ENCODE measurements at regions not wholly inside any gene's neighbourhood (a gene's known extent, or its start where the extent isn't known, plus 50 kb on each side); places are given as distances from the start of the nearest gene placed in this dataset.

- H3K27ac ChIP-seq (ENCODE audit: low read length) = no peak overlapping the region
- no peaks in the 10 kb centered on the region for H3K9me3 Mint-ChIP-seq
- H3K4me1 Mint-ChIP-seq = peaks cover 0 to 23% (median 4%) of the 10 kb centered on the region in 3 donors
- no CpG with 5 or more reads among the region's 3 CpGs for WGBS (ENCODE audit: insufficient coverage)
- peaks cover 0 to 2% of the 10 kb centered on the region in 2 experiments for H3K27me3 ChIP-seq (replicated peaks in 1 of 2; ENCODE audit: control insufficient read depth in 2 of 2, extremely low read depth in 1 of 2, insufficient read depth in 2 of 2, low read length in 1 of 2)
- H3K36me3 ChIP-seq (ENCODE audit: control insufficient read depth in 2 of 2, extremely low read depth in 1 of 2, insufficient read depth in 1 of 2, low read length in 1 of 2) = no peaks in the 10 kb centered on the region
- H3K4me3 Mint-ChIP-seq = no peak overlapping the region
- no peak overlapping the region for H3K4me3 ChIP-seq (ENCODE audit: control insufficient read depth in 1 of 2, extremely low read depth in 1 of 2, low read length in 1 of 2)
- H3K36me3 Mint-ChIP-seq = no peaks in the 10 kb centered on the region
- ChIA-PET POLR2A (no interaction called here), CTCF (interaction anchor here in 1 of 2 donors (1.0 kb wide), 1 partner anchor 12 kb away, joined by 4 read pairs; no protein-coding TSS in a partner anchor)
- DNase-seq (no peak), ATAC-seq (replicated peaks in 1 of 4) (no peak)
- H3K27ac Mint-ChIP-seq = peak overlapping the region in 1 of 2 donors; percentile 43
- peaks cover 6 to 8% of the 10 kb centered on the region in 2 experiments for H3K4me1 ChIP-seq (ENCODE audit: control insufficient read depth in 1 of 2, extremely low read depth in 1 of 2, insufficient read depth in 2 of 2, low read length in 2 of 2)
- H3K27me3 Mint-ChIP-seq = peaks cover 0 to 3% of the 10 kb centered on the region in 2 donors
- no peaks in the 10 kb centered on the region for H3K9me3 ChIP-seq
Measured at GRCh38 chr20:60274717-60275116, 316.5 kb downstream of the CDH26 start.

GRCh38 chr20:60281295-60281694, 323.1 kb downstream of the CDH26 start:
- Histone ChIP-seq H3K4me3 (ENCODE audit: control insufficient read depth in 1 of 2, extremely low read depth in 1 of 2, low read length in 1 of 2) (no peak overlapping the region), H3K9me3 (peaks cover 5% of the 10 kb centered on the region), H3K27me3 (replicated peaks in 1 of 2; ENCODE audit: control insufficient read depth in 2 of 2, extremely low read depth in 1 of 2, insufficient read depth in 2 of 2, low read length in 1 of 2) (no peaks in the 10 kb centered on the region), H3K36me3 (ENCODE audit: control insufficient read depth in 2 of 2, extremely low read depth in 1 of 2, insufficient read depth in 1 of 2, low read length in 1 of 2) (no peaks in the 10 kb centered on the region), H3K4me1 (ENCODE audit: control insufficient read depth in 1 of 2, extremely low read depth in 1 of 2, insufficient read depth in 2 of 2, low read length in 2 of 2) (no peaks in the 10 kb centered on the region), H3K27ac (ENCODE audit: low read length) (no peak overlapping the region)
- H3K4me3 Mint-ChIP-seq = no peak overlapping the region
- no peaks in the 10 kb centered on the region for H3K4me1 Mint-ChIP-seq
- H3K36me3 Mint-ChIP-seq = peaks cover 5% of the 10 kb centered on the region
- ChIA-PET CTCF (no interaction called here), POLR2A (no interaction called here)
- peaks cover 0 to 13% (median 7%) of the 10 kb centered on the region in 3 donors for H3K9me3 Mint-ChIP-seq
- ATAC-seq (replicated peaks in 1 of 4) = no peak
- 79% methylated on average over 5 of the region's 6 CpGs for WGBS (ENCODE audit: insufficient coverage)
- peaks cover 0 to 2% of the 10 kb centered on the region in 2 donors for H3K27me3 Mint-ChIP-seq
- H3K27ac Mint-ChIP-seq = no peak overlapping the region
- no peak for DNase-seq

- POLR2A ChIA-PET = no interaction called here
- Mint-ChIP-seq H3K4me1 (no peaks in the 10 kb centered on the region), H3K4me3 (no peak overlapping the region), H3K27me3 (peaks cover 0 to 2% of the 10 kb centered on the region in 2 donors), H3K27ac (no peak overlapping the region), H3K36me3 (peaks cover 5% of the 10 kb centered on the region), H3K9me3 (peaks cover 0 to 19% (median 12%) of the 10 kb centered on the region in 3 donors)
- no peak overlapping the region for H3K27ac ChIP-seq (ENCODE audit: low read length)
- CTCF ChIA-PET = no interaction called here
- ATAC-seq (replicated peaks in 1 of 4) = no peak
- no peaks in the 10 kb centered on the region for H3K4me1 ChIP-seq (ENCODE audit: control insufficient read depth in 1 of 2, extremely low read depth in 1 of 2, insufficient read depth in 2 of 2, low read length in 2 of 2)
- H3K27me3 ChIP-seq (replicated peaks in 1 of 2; ENCODE audit: control insufficient read depth in 2 of 2, extremely low read depth in 1 of 2, insufficient read depth in 2 of 2, low read length in 1 of 2) = no peaks in the 10 kb centered on the region
- no peak overlapping the region for H3K4me3 ChIP-seq (ENCODE audit: control insufficient read depth in 1 of 2, extremely low read depth in 1 of 2, low read length in 1 of 2)
- no peaks in the 10 kb centered on the region for H3K36me3 ChIP-seq (ENCODE audit: control insufficient read depth in 2 of 2, extremely low read depth in 1 of 2, insufficient read depth in 1 of 2, low read length in 1 of 2)
- peaks cover 5% of the 10 kb centered on the region for H3K9me3 ChIP-seq
- DNase-seq = no peak
Measured at GRCh38 chr20:60283281-60283680, 325.1 kb downstream of the CDH26 start.

GRCh38 chr20:60286764-60287163, 328.5 kb downstream of the CDH26 start:
- no peaks in the 10 kb centered on the region for H3K27me3 ChIP-seq (replicated peaks in 1 of 2; ENCODE audit: control insufficient read depth in 2 of 2, extremely low read depth in 1 of 2, insufficient read depth in 2 of 2, low read length in 1 of 2)
- ATAC-seq (replicated peaks in 1 of 4) = no peak
- no peaks in the 10 kb centered on the region for H3K36me3 ChIP-seq (ENCODE audit: control insufficient read depth in 2 of 2, extremely low read depth in 1 of 2, insufficient read depth in 1 of 2, low read length in 1 of 2)
- Mint-ChIP-seq H3K4me3 (no peak overlapping the region), H3K9me3 (peaks cover 8 to 43% (median 24%) of the 10 kb centered on the region in 3 donors), H3K36me3 (peaks cover 11% of the 10 kb centered on the region), H3K27ac (no peak overlapping the region), H3K4me1 (no peaks in the 10 kb centered on the region), H3K27me3 (no peaks in the 10 kb centered on the region)
- WGBS (ENCODE audit: insufficient coverage) = 80% methylated on average over 1 of the region's 3 CpGs
- no peak overlapping the region for H3K27ac ChIP-seq (ENCODE audit: low read length)
- POLR2A ChIA-PET = no interaction called here
- no peak overlapping the region for H3K4me3 ChIP-seq (ENCODE audit: control insufficient read depth in 1 of 2, extremely low read depth in 1 of 2, low read length in 1 of 2)
- DNase-seq = no peak
- CTCF ChIA-PET = no interaction called here
- H3K4me1 ChIP-seq (ENCODE audit: control insufficient read depth in 1 of 2, extremely low read depth in 1 of 2, insufficient read depth in 2 of 2, low read length in 2 of 2) = no peaks in the 10 kb centered on the region
- H3K9me3 ChIP-seq = peaks cover 5% of the 10 kb centered on the region

DNA sequence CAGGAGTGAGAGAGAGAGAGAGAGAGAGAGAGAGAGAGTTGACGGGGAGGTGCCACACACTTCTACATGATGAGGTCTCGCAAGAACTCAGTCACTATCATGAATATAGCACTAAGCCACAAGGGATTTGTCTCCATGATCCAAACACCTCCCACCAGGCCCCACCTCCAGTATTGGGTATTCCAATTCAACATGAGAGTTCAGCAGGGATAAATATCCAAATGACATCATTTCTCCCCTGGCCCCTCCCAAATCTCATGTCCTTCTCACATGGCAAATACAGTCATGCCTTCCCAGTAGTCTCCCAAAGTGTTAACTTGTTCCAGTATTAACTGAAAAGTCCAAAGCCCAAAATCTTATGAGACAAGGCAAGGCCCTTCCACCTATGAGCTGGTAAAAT, 330.7 kb downstream of the CDH26 start:
- no peaks in the 10 kb centered on the region for H3K36me3 ChIP-seq (ENCODE audit: control insufficient read depth in 2 of 2, extremely low read depth in 1 of 2, insufficient read depth in 1 of 2, low read length in 1 of 2)
- H3K27ac Mint-ChIP-seq = no peak overlapping the region
- no peaks in the 10 kb centered on the region for H3K9me3 ChIP-seq
- no peak overlapping the region for H3K27ac ChIP-seq (ENCODE audit: low read length)
- no peak for DNase-seq
- H3K4me1 Mint-ChIP-seq = peaks cover 0 to 6% (median 0%) of the 10 kb centered on the region in 3 donors
- no peak for ATAC-seq (replicated peaks in 1 of 4)
- ChIA-PET POLR2A (no interaction called here), CTCF (no interaction called here)
- H3K27me3 Mint-ChIP-seq = no peaks in the 10 kb centered on the region
- H3K27me3 ChIP-seq (replicated peaks in 1 of 2; ENCODE audit: control insufficient read depth in 2 of 2, extremely low read depth in 1 of 2, insufficient read depth in 2 of 2, low read length in 1 of 2) = no peaks in the 10 kb centered on the region
- no peaks in the 10 kb centered on the region for H3K4me1 ChIP-seq (ENCODE audit: control insufficient read depth in 1 of 2, extremely low read depth in 1 of 2, insufficient read depth in 2 of 2, low read length in 2 of 2)
- peaks cover 7% of the 10 kb centered on the region for H3K36me3 Mint-ChIP-seq
- H3K9me3 Mint-ChIP-seq = peaks cover 8 to 40% (median 24%) of the 10 kb centered on the region in 3 donors
- WGBS (ENCODE audit: insufficient coverage) = no CpG with 5 or more reads among the region's 2 CpGs
- no peak overlapping the region for H3K4me3 ChIP-seq (ENCODE audit: control insufficient read depth in 1 of 2, extremely low read depth in 1 of 2, low read length in 1 of 2)
- H3K4me3 Mint-ChIP-seq = no peak overlapping the region

DNA sequence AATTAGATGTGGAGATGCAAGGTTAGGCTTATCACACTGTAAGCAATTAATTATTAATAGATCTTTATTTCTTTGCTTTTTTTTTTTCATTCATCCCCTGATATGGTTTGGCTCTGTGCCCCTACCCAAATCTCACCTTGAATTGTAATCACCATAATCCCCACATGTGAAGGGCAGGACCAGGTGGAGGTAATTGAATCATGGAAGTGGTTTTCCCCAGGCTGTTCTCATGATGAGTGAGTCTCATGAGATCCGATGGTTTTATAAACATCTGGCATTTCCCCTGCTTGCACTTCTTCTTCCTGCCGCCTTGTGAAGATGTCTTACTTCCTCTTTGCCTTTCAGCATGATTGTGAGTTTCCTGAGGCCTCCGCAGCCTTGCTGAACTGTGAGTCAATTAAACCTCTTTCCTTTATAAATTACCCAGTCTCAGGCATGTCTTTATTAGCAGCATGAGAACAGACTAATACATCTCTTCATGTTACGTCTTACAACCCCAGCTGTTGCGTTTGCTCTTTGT, 333.8 kb downstream of the CDH26 start:
- ATAC-seq (replicated peaks in 1 of 4) (no peak), DNase-seq (no peak)
- ChIA-PET CTCF (no interaction called here), POLR2A (no interaction called here)
- H3K36me3 ChIP-seq (ENCODE audit: control insufficient read depth in 2 of 2, extremely low read depth in 1 of 2, insufficient read depth in 1 of 2, low read length in 1 of 2) = no peaks in the 10 kb centered on the region
- H3K4me3 ChIP-seq (ENCODE audit: control insufficient read depth in 1 of 2, extremely low read depth in 1 of 2, low read length in 1 of 2) = no peak overlapping the region
- H3K9me3 Mint-ChIP-seq = peaks cover 8 to 31% (median 20%) of the 10 kb centered on the region in 3 donors
- H3K27me3 ChIP-seq (replicated peaks in 1 of 2; ENCODE audit: control insufficient read depth in 2 of 2, extremely low read depth in 1 of 2, insufficient read depth in 2 of 2, low read length in 1 of 2) = no peaks in the 10 kb centered on the region
- 100% methylated on average over 2 of the region's 5 CpGs for WGBS (ENCODE audit: insufficient coverage)
- no peaks in the 10 kb centered on the region for H3K9me3 ChIP-seq
- no peak overlapping the region for H3K27ac ChIP-seq (ENCODE audit: low read length)
- H3K4me1 Mint-ChIP-seq = peaks cover 3 to 8% (median 6%) of the 10 kb centered on the region in 3 donors
- H3K27ac Mint-ChIP-seq = no peak overlapping the region
- no peak overlapping the region for H3K4me3 Mint-ChIP-seq
- H3K27me3 Mint-ChIP-seq = peaks cover 0 to 2% of the 10 kb centered on the region in 2 donors
- H3K36me3 Mint-ChIP-seq = peaks cover 7% of the 10 kb centered on the region
- peaks cover 0 to 4% of the 10 kb centered on the region in 2 experiments for H3K4me1 ChIP-seq (ENCODE audit: control insufficient read depth in 1 of 2, extremely low read depth in 1 of 2, insufficient read depth in 2 of 2, low read length in 2 of 2)

DNA sequence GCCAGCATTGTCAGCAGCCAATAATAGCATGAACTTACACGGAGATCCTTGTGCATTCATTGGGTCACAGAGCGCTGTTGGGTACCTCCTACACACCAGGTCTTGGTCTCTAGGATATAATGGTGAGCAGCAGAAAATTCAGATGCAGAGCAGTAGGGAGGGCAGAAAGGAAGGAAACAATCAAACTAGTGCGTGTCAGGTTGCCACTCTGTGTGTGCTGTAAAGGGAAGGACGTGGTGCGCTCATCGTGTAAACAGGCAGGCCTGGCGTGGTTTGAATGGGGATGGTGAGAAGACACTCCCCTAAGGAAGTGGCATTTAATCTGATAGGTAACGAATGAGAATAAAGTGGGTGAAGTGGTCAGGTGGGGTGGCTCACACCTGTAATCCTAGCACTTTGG, 336.4 kb downstream of the CDH26 start:
- no peaks in the 10 kb centered on the region for H3K9me3 ChIP-seq
- peaks cover 8 to 19% (median 15%) of the 10 kb centered on the region in 3 donors for H3K9me3 Mint-ChIP-seq
- H3K4me1 Mint-ChIP-seq = peaks cover 3 to 8% (median 6%) of the 10 kb centered on the region in 3 donors
- peak overlapping the region in 1 of 2 donors; percentile 25 for H3K27ac Mint-ChIP-seq
- peaks cover 0 to 4% of the 10 kb centered on the region in 2 experiments for H3K4me1 ChIP-seq (ENCODE audit: control insufficient read depth in 1 of 2, extremely low read depth in 1 of 2, insufficient read depth in 2 of 2, low read length in 2 of 2)
- no peaks in the 10 kb centered on the region for H3K36me3 Mint-ChIP-seq
- ChIA-PET POLR2A (no interaction called here), CTCF (no interaction called here)
- no peak overlapping the region for H3K27ac ChIP-seq (ENCODE audit: low read length)
- ATAC-seq (replicated peaks in 1 of 4) (peak in 3 of 4 experiments; percentile 40 to 78 (median 61)), DNase-seq (no peak)
- H3K36me3 ChIP-seq (ENCODE audit: control insufficient read depth in 2 of 2, extremely low read depth in 1 of 2, insufficient read depth in 1 of 2, low read length in 1 of 2) = no peaks in the 10 kb centered on the region
- H3K27me3 ChIP-seq (replicated peaks in 1 of 2; ENCODE audit: control insufficient read depth in 2 of 2, extremely low read depth in 1 of 2, insufficient read depth in 2 of 2, low read length in 1 of 2) = no peaks in the 10 kb centered on the region
- no peak overlapping the region for H3K4me3 Mint-ChIP-seq
- H3K27me3 Mint-ChIP-seq = peaks cover 0 to 2% of the 10 kb centered on the region in 2 donors
- H3K4me3 ChIP-seq (ENCODE audit: control insufficient read depth in 1 of 2, extremely low read depth in 1 of 2, low read length in 1 of 2) = no peak overlapping the region
- 9% methylated on average over 4 of the region's 8 CpGs for WGBS (ENCODE audit: insufficient coverage)

Data from T-cell (primary cell).